Stimulated activated CD4-positive, alpha-beta T cell treated with anti-CD3 and anti-CD28 coated beads, Interleukin-4, amount 100 ng/mL, for 4 hours (primary cell): ENCODE measurements at regions not wholly inside any gene's neighbourhood (a gene's known extent, or its start where the extent isn't known, plus 50 kb on each side); places are given as distances from the start of the nearest gene placed in this dataset.
"Not testable (repeated sequence)": the region's sequence is repeated elsewhere in the genome, so short reads cannot be mapped to it uniquely, and the experiment has no call there.

ENCODE experiments used
- DNase-seq, 2 experiments: peaks; one replicate each; pipeline ENCODE4 v3.0.0-alpha.2; 2020

- DNase-seq, result no peak
Observed at GRCh38 chr14:40346275-40346674, 914.0 kb upstream of the FBXO33 start.

- DNase-seq, result no peak
Observed at GRCh38 chr14:40345334-40345733, 913.1 kb upstream of the FBXO33 start.

GRCh38 chr14:40340708-40341107 lies 908.5 kb upstream of the FBXO33 start:
- DNase-seq, result no peak

- DNase-seq, result no peak
Observed at GRCh38 chr14:40336846-40337245, 904.6 kb upstream of the FBXO33 start.

DNA sequence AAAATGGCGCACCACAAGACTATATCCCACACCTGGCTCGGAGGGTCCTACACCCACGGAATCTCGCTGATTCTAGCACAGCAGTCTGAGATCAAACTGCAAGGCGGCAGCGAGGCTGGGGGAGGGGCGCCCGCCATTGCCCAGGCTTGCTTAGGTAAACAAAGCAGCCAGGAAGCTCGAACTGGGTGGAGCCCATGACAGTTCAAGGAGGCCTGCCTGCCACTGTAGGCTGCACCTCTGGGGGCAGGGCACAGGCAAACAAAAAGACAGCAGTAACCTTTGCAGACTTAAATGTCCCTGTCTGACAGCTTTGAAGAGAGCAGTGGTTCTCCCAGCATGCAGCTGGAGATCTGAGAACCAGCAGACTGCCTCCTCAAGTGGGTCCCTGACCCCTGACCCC lies 894.3 kb upstream of the FBXO33 start:
- DNase-seq, result not testable (repeated sequence)

- DNase-seq, result no peak
Observed at GRCh38 chr14:40318211-40318719, 886.0 kb upstream of the FBXO33 start.

DNA sequence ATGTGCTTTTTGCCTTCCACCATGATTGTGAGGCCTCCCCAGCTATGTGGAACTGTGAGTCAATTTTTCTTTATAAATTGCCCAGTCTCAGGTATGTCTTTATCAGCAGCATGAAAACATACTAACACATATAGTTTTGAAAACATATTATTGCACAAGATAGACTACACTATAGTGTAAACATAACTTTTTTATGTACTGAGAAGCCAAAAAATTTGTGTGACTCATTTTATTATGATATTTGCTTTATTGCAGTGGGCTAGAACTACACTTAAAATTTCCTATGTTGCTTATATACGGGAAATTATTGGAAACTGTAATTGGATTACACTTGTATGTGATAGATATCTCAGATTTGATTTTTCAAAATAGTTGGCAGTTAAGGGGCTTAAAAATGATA lies 885.5 kb upstream of the FBXO33 start:
- DNase-seq, result no peak

- no peak for DNase-seq
Observed at GRCh38 chr14:40312296-40312695, 880.1 kb upstream of the FBXO33 start.

DNA sequence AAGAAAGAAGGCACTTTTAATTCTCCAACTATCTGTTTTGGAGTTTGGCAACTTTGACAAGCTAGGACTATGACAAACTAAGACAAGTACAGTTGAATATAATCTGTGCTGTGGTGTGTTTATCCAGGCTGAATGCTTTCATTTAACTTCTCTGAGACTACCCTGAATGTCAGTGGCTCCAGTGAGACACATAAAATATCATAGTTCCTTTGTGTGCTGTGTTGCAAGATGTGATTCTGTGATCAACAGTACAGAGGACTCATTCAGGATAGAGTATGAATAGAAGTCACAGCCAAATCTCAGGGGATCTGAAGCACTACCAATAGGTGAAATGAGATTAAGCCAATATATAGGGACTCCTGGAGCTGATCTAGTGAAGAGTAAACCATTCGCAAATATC lies 876.9 kb upstream of the FBXO33 start:
- no peak for DNase-seq

GRCh38 chr14:40308240-40308639 lies 876.0 kb upstream of the FBXO33 start:
- no peak for DNase-seq

DNA sequence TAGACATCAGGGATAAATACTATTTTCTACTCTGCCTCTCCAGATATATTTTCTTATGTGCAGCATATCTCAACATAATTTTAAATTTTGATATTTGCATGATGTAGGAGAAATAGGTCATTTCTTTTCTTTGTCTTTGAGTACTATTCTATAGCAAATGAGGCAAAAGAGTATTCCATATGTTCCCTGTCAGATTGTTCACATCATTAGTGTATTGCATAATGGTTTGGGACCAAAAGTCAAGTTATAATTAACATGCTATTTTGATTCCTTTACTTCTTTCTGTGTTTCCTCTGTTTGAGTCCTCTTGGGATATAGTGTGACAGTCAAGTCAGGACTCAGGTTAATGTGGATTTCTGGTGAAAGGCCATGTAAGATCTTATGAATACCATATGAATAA lies 864.6 kb upstream of the FBXO33 start:
- no peak for DNase-seq

DNA sequence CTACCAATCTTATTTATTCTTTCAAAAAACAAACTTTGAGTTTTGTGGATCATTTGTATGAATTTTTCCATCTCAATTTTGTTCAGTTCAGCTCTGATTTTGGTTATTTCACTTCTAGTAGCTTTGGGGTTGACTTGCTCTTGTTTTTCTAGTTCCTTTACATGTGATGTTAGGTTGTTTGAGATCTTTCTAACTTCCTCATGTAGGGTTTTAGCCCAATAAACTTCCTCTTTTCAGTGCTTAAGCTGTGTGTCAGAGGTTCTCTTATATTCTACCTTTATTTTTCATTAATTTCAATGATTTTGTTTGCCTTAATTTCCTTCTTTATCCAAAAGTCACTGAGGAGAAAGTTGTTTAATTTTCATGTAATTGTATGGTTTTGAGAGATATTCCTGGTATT lies 860.4 kb upstream of the FBXO33 start:
- no peak for DNase-seq

DNA sequence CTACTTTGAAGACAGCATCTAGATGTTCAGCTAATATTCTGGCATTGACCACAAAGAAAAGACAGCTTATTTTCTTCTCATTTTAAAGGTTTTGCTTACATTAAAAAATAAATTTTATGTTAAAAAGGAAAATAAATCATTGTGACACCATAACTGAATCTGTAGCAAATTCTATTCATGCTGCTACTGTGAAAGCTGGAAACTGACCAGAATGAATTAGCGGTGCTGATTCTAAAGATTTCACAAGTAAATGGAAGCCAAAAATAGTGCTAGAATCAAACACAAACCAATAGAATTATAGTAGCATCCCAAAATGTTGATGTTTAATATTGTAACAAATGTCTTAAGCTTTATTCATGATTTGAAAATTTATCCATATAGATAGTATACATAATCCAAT lies 850.0 kb upstream of the FBXO33 start:
- DNase-seq, result no peak

DNA sequence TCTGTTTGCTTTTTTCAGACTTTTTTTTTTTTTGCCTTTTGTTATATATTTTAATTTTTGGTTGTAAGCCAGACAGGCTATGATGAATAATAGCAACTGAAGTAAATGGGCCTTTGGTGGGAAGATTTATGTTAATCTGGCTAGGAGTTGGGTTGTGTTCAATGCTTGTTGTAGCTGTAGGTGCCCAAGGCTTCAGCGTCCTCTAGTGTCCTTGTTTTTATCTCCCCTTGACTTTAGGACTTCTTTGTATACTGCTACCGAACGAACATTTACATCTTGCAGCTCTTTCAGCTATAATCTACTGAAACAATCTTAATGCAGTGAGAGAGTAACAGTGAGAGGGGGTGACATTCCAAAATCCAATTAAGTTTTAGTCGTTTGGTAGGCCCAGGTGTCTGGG lies 848.4 kb upstream of the FBXO33 start:
- DNase-seq, result no peak

DNA sequence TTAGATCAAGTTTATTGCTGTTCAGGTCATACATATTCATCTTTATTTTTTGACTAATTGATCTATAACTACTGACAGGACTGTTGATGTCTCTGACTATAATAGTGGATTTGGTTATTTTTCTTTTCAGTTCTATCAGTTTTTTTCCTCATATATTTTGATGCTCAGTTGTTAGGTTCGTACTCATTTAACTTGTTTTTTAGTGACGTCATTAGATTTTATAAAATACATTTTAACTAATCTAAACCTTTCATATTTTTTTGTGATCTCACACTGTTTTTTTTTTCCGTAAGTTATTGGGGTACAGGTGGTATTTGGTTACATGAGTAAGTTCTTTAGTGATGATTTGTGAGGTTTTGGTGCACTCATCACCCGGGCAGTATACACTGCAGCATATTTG lies 841.2 kb upstream of the FBXO33 start:
- DNase-seq, result no peak

DNA sequence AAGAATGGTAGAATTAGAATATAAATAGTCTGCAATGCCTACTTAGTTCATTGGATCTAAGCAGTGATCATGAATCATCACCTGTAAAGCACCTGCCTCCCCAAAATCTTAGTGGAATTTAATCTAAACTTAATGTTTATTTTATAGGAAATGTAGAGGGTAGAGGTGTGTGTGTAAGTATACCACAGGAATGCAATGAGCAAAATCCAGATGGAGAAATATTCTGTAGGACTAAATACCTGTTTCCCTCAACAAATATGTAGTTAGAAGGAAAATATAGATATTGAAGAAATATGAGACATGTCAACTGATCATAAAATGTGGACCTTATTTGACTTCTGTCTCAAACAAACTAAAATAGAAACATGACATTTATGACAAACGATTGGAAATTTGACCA lies 839.2 kb upstream of the FBXO33 start:
- DNase-seq, result no peak

GRCh38 chr14:40269436-40269835 lies 837.2 kb upstream of the FBXO33 start:
- no peak for DNase-seq

DNA sequence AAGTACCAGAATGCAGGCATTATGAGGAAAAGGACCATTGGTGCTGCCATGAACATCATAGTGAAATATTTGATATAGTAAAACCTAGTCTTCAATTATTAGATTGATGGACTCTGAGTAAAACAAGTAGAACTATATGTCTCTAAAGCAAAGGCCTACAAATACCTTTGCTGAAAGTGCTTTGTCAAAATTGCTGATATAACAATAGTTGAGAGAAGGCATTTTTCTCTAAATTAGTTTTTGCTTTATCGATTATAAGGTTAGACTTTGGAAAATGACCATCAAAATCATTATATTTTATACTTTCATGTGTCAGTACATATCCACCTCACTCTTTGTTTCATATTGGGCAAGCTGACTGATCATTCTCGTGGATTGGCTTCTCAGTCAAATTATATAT lies 836.0 kb upstream of the FBXO33 start:
- DNase-seq, result no peak

- DNase-seq, result no peak
Observed at GRCh38 chr14:40265096-40265495, 832.9 kb upstream of the FBXO33 start.

DNA sequence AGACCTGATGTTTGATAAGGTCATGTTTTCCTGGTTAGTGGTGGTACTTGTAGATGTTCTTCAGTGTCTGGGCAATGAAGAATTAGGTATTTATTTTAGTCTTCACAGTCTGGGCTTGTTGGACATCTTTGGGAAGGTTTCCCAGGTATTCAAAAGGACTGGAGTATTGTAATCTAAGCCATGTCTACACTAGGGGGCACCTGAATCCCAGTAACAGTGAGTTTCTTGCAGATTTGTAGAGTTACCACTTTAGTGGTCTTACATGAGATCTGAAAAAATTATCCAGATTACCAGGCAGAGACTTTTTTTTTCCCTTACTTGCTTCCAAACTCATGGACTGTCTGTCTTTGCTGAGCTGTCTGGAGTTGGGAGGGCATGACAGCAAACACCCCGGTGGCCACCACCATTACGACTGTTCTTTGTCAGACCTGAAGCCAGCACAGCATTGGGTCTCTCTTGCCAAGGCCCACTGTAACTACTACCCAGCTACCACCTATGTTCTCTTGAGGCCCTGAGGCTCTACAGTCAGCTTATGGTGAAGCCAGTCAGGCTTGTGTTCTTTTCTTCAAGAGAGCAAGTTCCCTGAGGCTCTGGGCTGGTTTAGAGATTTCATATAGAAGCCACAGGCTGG lies 820.7 kb upstream of the FBXO33 start:
- no peak for DNase-seq

DNA sequence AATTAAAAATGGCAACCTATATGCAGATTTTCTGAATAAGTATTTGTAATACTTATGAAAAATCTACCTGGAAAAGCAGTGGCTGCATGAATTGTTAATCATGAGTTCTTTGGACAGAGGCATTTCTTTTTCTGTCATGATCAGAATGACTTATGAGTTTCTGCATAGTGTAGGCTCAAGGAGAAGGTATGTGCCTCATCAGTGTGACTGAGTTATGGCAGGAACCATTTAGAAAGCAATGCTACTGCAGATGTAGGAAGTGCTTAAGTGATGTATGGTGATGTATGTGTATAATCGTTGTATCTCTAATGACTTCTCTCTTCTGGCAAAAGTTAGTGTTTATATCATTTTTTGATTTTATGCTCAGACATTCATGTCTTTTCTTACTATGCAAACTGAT lies 816.4 kb upstream of the FBXO33 start:
- DNase-seq, result no peak

DNA sequence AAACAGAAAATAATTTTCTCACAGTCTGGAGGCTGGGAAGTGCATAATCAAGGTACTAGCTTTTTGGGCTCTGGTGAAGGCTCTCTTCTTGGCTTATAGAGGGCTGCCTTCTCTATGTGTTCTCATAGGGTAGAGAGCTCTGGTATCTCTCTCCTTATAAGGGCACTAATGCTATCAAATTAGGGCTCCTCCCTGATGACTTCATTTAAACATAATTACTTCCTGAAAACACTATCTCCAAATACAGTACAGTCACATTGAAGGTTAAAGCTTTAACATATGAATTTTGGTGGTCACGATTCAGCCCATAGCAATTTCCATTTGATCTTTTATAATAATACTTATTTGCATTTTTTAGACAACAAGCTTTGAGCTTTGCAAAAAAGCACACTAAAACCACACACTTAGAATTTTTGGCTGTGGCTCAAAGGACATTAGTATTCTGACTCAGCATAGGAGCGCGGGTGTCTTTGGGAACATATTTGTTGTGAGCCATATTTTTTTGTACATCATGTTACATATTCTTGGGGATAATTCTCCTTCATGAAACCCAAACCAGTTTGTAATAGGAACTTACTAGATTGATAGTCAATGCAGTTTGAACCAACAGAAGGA lies 808.1 kb upstream of the FBXO33 start:
- no peak for DNase-seq

- no peak for DNase-seq
Observed at GRCh38 chr14:40232302-40232701, 800.1 kb upstream of the FBXO33 start.

- no peak for DNase-seq
Observed at GRCh38 chr14:40229676-40230075, 797.4 kb upstream of the FBXO33 start.

DNA sequence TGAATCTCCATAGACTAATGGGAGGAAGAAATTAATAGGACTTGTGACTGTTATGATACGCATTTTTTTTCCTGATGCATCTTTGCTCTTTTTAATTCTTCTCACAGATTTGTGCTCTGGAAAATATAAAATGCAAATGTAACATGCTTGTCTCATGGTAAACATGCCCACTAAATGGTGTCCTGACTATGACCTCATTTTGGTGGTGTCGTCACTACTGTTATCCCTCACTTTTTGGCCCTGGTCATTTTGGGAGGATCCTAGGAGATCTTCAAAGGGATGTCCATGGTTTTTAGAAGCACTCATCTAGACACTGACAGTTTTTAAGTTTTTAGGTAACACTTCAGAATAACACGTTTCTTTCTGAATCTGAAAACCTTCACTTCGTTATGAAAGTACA lies 790.8 kb upstream of the FBXO33 start:
- no peak for DNase-seq
